ENCODE measurements at regions not wholly inside any gene's neighbourhood (a gene's known extent, or its start where the extent isn't known, plus 50 kb on each side); places are given as distances from the start of the nearest gene placed in this dataset.

GRCh38 chr9:109830545-109830944, 50.5 kb downstream of the PALM2AKAP2 start:
- DNase-seq (ENCODE audit: low spot score), result no peak

GRCh38 chr9:109831998-109832658, 52.1 kb downstream of the PALM2AKAP2 start:
- no peak for DNase-seq (ENCODE audit: low spot score)

GRCh38 chr9:109834855-109835254, 54.9 kb downstream of the PALM2AKAP2 start:
- no peak for DNase-seq (ENCODE audit: low spot score)

- DNase-seq (ENCODE audit: low spot score), result peak; percentile 52
Observed at GRCh38 chr9:109843641-109844040, 63.6 kb downstream of the PALM2AKAP2 start.

- DNase-seq (ENCODE audit: low spot score), result no peak
Observed at GRCh38 chr9:109845226-109845625, 65.2 kb downstream of the PALM2AKAP2 start.

GRCh38 chr9:109846776-109847175, 66.8 kb downstream of the PALM2AKAP2 start:
- DNase-seq (ENCODE audit: low spot score), result no peak

- DNase-seq (ENCODE audit: low spot score), result no peak
Observed at GRCh38 chr9:109852556-109852955, 72.6 kb downstream of the PALM2AKAP2 start.

- no peak for DNase-seq (ENCODE audit: low spot score)
Observed at GRCh38 chr9:109855540-109855939, 75.5 kb downstream of the PALM2AKAP2 start.

GRCh38 chr9:109856785-109857184, 76.8 kb downstream of the PALM2AKAP2 start:
- DNase-seq (ENCODE audit: low spot score), result peak; percentile 98

GRCh38 chr9:109857336-109857735, 77.3 kb downstream of the PALM2AKAP2 start:
- DNase-seq (ENCODE audit: low spot score), result no peak

- no peak for DNase-seq (ENCODE audit: low spot score)
Observed at GRCh38 chr9:109859447-109859846, 79.4 kb downstream of the PALM2AKAP2 start.

GRCh38 chr9:109860521-109860920, 80.5 kb downstream of the PALM2AKAP2 start:
- no peak for DNase-seq (ENCODE audit: low spot score)

- DNase-seq (ENCODE audit: low spot score), result peak; percentile 42
Observed at GRCh38 chr9:109861499-109861898, 81.5 kb downstream of the PALM2AKAP2 start.

GRCh38 chr9:109861918-109862317, 81.9 kb downstream of the PALM2AKAP2 start:
- no peak for DNase-seq (ENCODE audit: low spot score)

- DNase-seq (ENCODE audit: low spot score), result no peak
Observed at GRCh38 chr9:109862452-109862851, 82.5 kb downstream of the PALM2AKAP2 start.

- no peak for DNase-seq (ENCODE audit: low spot score)
Observed at GRCh38 chr9:109863961-109864360, 84.0 kb downstream of the PALM2AKAP2 start.

GRCh38 chr9:109865521-109865920, 85.5 kb downstream of the PALM2AKAP2 start:
- no peak for DNase-seq (ENCODE audit: low spot score)

GRCh38 chr9:109868207-109868606, 88.2 kb downstream of the PALM2AKAP2 start:
- DNase-seq (ENCODE audit: low spot score), result peak; percentile 76

- no peak for DNase-seq (ENCODE audit: low spot score)
Observed at GRCh38 chr9:109868722-109869121, 88.7 kb downstream of the PALM2AKAP2 start.

- DNase-seq (ENCODE audit: low spot score), result no peak
Observed at GRCh38 chr9:109870365-109870764, 90.4 kb downstream of the PALM2AKAP2 start.

- DNase-seq (ENCODE audit: low spot score), result no peak
Observed at GRCh38 chr9:109872901-109873300, 92.9 kb downstream of the PALM2AKAP2 start.

GRCh38 chr9:109875495-109876129, 95.6 kb downstream of the PALM2AKAP2 start:
- DNase-seq (ENCODE audit: low spot score), result no peak

- DNase-seq (ENCODE audit: low spot score), result no peak
Observed at GRCh38 chr9:109880276-109881169, 100.5 kb downstream of the PALM2AKAP2 start.
